ENCODE measurements at regions not wholly inside any gene's neighbourhood (a gene's known extent, or its start where the extent isn't known, plus 50 kb on each side); places are given as distances from the start of the nearest gene placed in this dataset.

DNA sequence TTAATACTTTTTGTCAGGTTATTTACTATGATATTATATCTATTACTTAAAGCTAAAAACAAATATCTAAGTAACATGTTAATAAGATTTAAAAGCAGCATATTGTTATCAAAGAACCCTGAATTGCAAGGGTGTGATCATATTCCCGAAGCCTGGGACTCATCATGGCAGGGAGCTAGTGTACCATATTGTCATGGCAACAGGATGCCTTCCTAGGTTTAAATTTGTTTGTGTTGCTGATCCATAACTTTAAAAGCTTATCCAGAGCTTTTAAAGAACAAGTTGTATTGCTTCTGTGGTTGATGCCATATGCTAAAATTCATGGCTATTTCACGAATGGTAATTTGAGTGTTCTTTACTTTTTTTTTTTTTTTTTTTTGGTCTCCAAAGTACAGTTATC is 500.5 kb downstream of the NAV3 start:
- H3K4me3 ChIP-seq (ENCODE audit: low read length): no peak overlapping the region
- no peak for TF ChIP-seq CTCF (conservative IDR thresholded peaks at IDR 0.05; ENCODE audit: low read depth, low read length)
- DNase-seq (ENCODE audit: low read depth): no peak

GRCh38 chr12:78331753-78332152 is 501.1 kb downstream of the NAV3 start:
- DNase-seq (ENCODE audit: low read depth): no peak
- no peak overlapping the region for H3K4me3 ChIP-seq (ENCODE audit: low read length)
- TF ChIP-seq CTCF (conservative IDR thresholded peaks at IDR 0.05; ENCODE audit: low read depth, low read length): no peak

DNA sequence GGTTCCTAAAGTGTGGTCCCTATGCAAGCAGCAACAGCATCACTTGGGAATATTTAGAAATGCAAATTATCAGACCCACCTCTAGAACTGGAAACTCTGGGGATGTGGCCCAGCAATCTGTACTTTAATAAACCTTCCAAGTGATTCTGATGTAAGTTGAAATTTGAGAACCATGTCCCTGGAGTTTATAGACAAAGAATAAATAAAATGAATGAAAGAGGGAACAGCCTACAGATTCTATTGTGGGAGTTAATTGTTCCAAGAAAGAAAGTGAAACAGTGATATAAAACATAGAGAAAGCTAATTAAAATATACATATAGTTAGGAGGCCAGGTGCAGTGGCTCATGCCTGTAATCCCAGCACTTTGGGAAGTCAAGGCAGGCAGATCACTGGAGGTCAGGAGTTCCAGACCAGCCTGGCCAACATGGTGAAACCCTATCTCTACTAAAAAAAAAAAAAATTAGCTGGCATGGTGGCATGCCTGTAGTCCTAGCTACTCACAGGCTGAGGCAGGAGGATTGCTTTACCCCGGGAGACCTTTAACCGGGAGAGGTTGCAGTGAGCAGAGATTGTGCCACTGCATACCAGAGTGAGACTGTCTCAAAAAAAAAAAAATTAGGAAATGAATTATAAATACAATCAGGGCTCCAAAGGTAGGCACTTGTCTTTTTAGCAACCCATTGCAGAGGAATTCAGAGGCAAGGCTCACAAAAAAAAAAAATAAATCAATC is 507.5 kb downstream of the NAV3 start:
- H3K4me3 ChIP-seq (ENCODE audit: low read length): no peak overlapping the region
- no peak for DNase-seq (ENCODE audit: low read depth)
- no peak for TF ChIP-seq CTCF (conservative IDR thresholded peaks at IDR 0.05; ENCODE audit: low read depth, low read length)

DNA sequence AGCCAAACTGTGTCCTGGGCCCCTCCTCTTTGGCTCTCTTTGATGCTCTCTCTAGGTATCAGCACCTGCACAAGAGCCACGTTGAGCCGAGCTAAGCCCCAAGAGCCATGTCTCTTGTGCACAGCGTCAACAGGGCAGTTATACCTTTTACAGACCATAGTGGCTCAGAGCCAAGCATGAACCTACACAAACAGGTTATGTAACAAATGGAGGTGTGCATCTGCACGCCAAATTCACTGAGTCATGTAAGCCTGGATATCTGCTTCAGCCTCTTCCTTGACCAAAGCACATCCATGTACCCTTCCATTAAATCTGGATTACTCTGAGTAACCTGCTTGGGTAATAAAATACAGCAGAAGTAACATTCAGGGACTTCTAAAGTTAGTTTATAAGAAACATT is 509.7 kb downstream of the NAV3 start:
- H3K4me3 ChIP-seq (ENCODE audit: low read length): no peak overlapping the region
- DNase-seq (ENCODE audit: low read depth): no peak
- no peak for TF ChIP-seq CTCF (conservative IDR thresholded peaks at IDR 0.05; ENCODE audit: low read depth, low read length)

DNA sequence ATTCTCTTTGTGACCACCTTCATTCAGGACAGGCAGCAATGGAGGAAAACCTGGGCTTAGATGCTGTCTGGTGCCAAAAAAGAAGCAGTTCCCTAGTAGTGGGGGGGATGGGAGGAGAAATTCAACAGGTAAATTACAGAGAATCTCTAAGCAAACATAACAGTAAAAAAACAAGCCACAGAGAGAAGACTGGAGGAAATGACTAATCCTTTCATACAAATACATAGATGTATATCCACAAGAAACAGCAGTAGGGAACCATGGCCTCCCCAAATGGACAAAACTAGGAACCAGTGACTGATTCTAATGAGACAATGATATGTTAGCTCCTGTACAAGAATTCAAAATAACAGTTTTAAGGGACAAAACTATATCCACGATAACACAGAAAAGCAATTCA is 513.0 kb downstream of the NAV3 start:
- no peak for TF ChIP-seq CTCF (conservative IDR thresholded peaks at IDR 0.05; ENCODE audit: low read depth, low read length)
- no peak overlapping the region for H3K4me3 ChIP-seq (ENCODE audit: low read length)
- DNase-seq (ENCODE audit: low read depth): no peak

DNA sequence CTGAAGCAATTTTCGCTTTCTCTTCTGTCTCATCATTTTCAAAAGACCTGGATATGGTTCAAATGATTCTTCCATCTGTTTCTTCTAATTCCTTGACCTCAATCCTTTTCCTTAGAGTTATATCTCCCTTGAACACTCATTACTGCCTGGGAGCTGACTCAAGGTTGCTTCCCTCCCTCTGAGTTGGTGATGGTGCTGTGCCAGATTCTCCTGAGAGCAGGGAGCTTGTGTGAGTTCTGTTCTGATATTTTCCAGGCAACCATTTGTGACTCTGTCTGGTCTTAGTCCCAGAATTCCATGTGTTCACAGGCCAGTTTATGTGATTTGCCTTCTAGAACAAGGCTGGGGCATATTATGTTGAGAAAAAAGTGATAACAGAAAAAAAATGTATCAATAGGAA is 505.1 kb upstream of the SYT1 start:
- no peak for DNase-seq (ENCODE audit: low read depth)
- no peak for TF ChIP-seq CTCF (conservative IDR thresholded peaks at IDR 0.05; ENCODE audit: low read depth, low read length)
- no peak overlapping the region for H3K4me3 ChIP-seq (ENCODE audit: low read length)

- TF ChIP-seq CTCF (conservative IDR thresholded peaks at IDR 0.05; ENCODE audit: low read depth, low read length): no peak
- no peak overlapping the region for H3K4me3 ChIP-seq (ENCODE audit: low read length)
- DNase-seq (ENCODE audit: low read depth): no peak
Observed at GRCh38 chr12:78361683-78362082, 502.9 kb upstream of the SYT1 start.
